HG03571 (cell line): ENCODE measurements at regions not wholly inside any gene's neighbourhood (a gene's known extent, or its start where the extent isn't known, plus 50 kb on each side); places are given as distances from the start of the nearest gene placed in this dataset.

Experiments
- ATAC-seq: cut with Tn5 transposase; IDR thresholded peaks from one replicate; pipeline ENCODE4 v1.9.1; 2021; ENCODE audit not compliant: unreplicated experiment

DNA sequence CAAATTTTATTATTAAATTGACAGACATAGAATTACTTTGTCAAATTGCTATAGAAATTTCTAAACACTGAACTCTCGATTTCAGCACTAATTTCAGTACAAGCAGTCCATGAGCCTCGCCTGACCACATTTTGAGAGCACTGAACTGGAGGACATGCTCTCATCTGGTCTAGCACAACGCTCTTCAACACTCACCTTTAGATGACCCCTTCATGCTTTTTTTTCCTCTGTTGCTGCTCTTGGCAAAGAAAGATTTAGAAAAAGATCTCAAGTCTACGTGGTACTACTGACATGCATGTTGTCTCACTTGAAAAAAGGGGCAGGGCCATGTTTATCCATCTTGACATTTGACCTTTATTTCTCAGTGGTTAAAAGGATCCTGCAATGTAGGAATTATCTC lies 981.5 kb downstream of the DIAPH3 start:
- ATAC-seq = no peak

DNA sequence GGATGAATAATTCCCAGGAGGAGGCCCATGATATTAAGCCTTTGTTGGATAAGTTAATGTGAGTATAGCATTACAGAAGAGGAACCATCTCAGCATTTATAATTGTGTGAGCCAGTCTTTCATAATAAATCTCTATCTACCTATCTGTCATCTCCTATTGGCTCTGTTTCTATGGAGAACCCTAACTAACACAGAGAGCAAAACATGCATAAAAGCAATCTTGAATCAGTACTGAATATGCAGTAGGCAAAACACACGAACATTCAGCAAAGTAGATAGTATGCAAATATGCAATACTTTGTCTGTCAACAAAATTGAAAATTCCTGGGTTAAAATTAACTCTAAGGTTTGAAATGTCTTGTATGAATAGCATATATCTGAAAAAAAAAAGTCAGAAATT lies 966.3 kb downstream of the DIAPH3 start:
- no peak for ATAC-seq

DNA sequence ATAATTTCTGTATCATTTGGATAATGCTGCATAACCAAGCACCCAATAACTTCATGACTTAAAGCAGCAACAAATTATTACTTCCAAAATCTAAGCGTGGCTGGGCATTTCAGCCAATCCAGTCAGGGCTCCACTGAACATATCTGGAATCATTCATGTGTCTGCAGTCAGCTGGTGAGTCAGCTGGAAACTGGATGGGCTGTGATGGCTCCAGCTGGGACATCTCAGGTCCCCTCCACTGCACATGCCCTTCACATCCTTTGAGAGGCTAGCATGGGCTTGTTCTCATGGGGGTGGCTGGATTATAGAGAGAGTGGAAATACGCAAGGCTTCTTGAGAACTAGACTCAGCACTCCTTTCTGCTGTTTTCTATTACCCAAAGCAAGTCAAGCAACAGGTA lies 961.9 kb downstream of the DIAPH3 start:
- no peak for ATAC-seq

DNA sequence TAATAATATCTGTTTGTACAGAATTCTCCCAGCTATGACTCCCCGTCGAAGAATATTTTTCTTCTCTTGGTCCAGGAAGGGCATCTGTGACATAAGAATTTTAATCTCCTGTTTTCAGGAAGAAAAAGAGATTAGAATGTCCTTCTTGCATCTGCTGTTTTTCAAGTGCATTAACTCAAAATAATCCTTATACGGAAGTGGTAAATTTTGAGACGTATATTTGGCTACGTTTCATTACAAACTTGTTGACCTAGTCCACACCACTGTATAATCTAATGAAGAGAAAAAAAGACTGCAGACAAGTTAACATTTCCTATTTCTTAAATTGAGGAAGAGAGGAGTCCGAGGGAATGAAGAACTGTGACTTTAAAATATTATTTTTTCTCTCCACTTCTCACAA lies 959.9 kb downstream of the DIAPH3 start:
- ATAC-seq = no peak

DNA sequence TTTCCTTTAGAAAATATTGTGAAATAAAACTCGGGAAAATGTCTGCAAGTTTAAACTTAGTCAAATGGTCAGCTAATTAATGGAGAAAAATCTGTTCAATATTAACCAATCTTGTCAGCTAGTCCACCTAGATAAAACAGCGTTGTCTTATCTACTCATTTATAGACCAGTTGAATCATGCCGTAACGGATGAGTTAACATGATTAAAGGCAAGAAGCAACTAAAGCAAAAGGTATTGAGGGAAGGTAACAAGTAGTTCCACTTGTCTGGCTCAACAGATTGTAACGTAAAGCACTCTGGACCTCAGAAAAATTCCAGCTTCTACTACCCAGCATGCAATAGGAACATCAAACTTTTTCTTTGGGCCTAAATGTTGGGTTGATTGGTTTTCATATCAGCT lies 958.2 kb downstream of the DIAPH3 start:
- no peak for ATAC-seq

DNA sequence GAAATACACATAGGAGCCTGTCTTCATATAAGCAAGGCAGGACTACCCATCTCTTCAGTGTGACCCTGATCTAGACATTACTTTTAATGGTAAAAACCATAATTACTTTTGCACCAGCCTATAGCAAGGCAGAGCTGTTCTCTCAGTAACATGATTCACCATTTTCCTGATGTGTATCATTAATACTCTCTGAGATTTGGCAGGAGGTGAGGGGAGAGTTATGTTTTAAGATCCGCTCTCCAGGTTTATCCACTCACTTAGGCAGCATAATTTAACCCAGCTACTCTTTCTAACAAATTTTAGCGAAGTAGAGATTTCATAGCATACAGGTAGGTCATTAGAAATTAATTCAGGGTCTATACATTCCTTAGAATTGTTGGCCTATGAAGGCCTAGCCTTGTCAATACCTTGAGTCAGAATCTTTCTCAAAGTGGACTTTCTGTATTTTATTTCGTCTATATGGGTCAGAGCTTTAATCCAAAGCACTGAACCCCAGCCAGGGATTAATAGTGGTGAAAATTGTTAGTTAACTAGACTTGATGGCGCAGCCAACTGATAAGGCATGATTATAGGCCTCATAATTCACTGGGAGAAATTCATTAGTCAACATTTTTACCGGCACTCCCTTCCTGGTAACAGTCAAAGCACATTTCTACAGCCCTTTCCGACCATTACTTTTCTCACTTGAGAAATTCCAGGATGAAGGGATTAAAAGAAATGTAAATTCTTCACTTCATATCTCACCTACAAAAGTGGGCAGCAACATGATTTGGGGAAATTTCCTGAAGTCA lies 955.1 kb downstream of the DIAPH3 start:
- no peak for ATAC-seq

DNA sequence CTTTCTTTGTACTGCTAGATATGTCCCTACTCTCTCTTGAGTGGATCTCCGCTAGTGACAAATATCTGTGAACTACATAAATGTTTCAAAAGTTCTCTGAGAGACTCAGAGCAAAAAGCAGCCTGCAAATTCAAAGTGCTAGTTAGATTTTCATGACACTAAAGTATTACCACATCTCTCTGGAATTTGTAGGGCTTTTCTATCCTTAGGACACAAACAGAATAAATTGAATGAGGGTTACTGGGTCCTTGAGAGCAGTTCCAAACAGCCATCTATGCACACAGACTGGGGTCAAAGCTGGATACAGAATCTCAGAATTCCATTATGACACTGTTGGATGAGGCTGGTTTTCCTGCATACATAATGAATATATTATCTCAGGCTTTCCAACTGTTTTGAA lies 953.2 kb downstream of the DIAPH3 start:
- no peak for ATAC-seq

DNA sequence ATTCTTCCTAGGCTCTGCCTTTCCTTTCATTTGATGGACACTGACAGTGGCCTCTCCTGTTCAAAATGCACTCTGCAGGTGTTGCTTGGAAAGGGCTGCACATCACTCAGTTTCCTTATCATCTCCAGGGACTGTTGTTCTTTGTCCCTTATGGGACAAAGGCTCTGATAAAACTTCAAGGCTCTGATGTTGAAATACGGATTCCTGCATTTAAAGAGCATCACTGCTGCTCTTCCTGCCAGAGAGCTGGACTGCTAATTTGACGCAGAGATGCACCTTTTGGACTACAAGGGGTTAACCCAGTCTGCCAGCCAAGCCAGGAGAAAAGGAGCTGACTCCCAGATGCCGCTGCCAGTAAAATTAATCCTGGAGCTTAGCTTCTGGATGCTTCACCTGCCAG lies 952.1 kb downstream of the DIAPH3 start:
- no peak for ATAC-seq

DNA sequence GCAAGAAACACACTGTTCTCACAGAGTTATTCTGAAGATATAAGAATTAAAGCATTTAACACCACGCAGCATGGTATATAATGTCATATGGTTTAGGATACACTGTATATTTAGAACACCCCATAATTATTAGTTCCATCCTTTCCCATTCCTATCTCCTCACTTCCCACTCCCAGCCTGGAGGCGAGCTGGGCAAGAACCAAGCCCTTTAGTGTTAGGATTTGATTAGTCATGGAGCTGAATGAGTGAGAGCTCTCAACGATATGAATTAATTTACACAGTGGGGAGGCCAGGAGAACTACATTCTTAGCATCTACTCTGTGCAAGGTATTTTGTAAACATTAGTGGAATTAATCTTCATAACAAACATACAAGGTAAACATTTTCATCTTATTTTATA lies 934.3 kb downstream of the DIAPH3 start:
- ATAC-seq = no peak

DNA sequence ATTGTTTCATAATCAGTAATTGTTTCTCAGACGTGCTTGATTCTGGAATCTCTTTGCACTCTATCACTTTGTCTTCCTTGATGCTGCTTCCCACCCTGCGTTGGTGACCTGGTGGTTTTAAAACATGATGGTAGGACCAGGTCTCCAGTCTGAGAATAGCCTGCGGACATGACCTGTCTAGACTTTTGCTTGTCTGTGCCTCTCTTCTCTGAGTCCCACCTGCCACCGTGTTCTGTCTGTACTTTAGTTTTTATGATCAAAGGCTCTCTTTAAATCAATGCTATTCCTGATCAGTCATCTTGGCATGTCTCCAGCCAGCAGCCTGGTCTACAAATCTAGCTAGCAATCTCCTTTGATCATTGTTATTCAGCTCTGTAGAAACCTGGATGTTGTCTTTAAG lies 933.9 kb downstream of the DIAPH3 start:
- no peak for ATAC-seq

DNA sequence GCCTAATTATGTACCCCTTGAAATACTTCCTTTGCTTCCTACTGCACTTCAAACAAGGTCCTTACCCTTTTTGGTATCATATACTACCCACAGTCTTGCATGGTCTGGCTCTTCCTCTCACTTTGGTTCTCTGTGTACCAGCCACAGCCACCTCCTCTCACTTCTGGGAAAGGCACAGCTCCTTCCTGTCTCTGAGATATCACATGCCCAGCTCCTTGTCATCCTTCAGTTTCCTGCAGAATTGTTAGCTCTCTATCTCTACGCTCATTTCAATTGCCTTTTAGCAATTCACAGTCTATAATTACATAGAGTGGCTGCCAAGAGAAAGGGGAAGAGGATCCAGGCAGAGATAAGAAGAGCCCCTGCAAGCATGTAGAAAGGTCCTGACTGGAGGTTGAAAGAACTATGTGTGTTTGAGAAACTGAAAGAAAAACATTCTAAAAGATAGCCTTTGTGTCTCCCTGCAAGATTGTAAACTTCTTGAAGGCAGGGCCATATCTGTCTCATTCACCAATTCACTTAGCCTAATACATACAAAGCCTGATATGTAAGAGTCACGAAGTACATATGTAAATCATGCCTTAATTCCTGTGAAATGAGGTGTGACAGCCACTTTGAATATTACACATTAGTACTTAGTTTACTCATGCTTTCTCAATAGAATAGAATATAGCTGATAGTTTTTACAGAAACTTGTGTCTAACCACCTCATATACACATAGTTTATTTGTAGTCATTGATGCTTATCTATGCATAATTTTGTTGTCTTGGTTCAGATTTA lies 933.1 kb downstream of the DIAPH3 start:
- no peak for ATAC-seq

DNA sequence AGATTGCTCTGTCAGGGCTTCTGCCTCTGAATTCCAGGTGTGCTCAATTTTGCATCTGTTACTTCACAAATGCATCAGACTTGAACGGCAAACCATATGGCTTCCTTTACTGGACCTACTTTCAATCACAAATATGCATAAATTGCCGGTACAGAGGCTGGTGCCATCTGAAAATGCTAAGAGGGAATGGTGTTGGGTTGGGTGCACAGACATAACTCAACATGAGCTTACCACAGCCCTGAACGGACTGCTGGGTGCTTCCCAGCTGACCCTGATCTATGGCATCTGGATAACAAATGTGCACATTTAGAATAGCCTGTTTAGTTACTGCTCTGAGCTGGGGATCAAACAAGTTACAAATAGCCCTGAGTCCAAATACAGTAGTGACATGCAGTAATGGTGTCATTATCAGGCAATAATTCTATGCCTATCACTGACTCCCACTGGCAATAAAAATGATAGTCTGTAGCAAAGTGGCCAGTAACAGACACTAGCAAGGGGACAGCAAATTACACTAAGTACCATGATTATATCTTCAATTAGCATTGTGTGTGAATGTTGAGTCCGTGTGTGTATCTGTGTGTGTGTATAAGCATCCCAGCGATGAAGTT lies 927.3 kb downstream of the DIAPH3 start:
- no peak for ATAC-seq

DNA sequence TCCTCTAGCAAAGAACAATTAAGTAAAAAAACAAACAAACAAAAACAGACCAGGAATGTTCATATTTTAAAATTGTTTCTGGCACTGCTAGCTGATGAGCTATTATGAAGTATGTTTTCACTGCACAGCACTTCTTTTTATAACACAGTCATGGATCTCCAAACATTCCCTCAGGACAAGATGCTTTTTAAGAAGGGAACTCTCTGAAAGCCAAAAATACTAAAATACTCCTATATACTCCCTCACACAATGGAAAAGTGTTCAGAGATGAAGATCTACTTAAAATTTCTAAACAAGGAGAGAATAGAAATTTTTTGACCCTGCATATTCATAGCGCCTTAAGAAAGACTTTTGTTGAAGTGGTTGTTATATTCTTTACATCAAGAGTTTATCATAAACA lies 926.8 kb downstream of the DIAPH3 start:
- no peak for ATAC-seq

DNA sequence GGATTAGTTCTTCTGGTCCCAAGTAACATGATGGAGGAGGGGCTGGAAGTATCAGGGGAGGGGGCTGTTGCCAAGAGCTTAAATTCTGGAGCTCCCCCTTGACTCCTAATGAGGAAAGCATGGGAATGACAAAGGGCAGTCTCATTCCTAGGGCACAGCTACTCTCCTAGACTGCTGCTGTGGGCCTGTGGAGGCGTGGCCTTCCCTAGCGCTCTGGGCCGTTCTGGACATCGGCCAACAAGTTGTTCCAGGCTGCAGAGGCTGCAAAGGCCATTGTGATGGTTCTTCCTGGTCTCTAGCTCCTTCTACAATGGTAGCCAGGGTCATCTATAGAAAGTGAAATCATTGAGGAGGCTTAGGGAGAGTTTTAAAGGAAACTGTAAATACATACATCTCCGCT lies 916.6 kb downstream of the DIAPH3 start:
- no peak for ATAC-seq

DNA sequence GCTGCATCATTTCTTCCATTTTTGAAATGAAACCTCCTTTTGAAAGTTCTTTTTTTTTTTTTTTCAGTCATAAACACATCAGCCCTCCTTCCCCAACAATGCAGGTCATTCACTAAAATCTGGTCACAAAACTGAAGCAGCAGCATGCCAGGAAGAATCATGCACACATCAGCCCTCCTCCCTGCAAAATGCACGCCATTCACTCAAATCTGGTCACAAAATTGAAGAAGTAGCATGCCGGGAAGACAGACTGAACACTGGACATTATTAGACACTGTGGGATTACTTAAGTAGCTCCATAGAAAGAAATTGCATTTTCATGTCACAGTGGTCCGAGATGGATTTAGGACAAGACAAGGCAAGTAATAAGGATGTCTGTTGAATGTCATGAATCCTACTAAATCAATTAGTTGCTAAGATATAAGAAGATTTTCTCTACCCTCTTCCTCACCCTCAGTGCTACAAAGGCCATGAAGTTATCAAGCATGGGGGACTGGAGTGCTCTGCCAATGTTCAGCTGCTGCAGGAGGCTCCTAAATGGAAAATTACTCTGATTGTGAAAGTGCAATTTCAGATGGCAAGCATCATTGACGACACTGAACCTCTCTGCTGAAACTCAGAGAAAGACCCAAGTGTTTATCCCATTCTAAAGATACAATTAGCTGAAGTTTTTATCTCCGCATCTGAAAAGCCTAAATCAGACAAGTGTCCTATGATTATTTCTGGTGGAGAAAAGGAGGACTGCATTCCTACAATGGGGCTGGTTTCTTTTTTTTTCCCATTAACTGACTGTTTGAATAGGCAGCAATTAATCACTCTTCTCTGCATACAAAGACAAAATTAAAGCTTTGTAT lies 913.2 kb downstream of the DIAPH3 start:
- ATAC-seq = no peak

DNA sequence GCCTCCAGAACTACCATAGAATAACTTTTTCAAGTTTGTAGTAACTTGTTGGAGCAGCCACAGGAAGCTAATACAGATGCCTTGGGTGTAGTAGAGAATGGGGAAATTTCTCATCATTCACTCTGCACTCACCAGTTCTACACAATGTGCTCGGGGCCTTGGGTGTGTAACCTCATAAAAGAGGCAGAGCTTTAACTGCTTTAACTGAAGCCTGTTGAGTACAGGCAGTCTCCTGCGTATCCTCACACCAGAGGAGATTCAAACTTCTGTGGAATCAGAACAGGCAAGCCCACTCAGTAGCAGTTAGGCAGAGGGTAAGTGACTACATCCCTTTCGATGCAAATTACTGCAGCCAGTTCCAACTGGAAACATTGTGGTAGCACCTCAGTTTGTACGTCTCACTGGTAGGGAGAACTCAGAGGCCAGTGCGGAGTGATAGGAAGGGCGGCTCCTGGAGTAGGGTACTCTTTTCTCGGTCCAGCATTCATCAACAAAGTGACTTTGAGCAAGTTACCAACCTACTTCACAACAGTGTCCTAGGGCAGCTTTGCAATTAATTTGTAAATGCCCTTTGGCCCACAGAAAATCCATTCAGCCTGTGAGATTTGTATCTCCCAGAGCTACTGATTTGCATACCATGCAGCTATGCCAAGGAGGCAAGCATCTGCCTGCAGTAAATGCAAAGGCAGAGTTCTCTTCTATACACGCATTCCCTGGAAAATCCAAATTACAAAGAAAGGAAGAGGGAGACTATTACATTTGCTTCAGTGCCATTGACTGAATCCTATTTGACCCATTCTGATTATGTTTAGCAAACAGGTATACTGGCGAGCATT lies 904.3 kb downstream of the DIAPH3 start:
- ATAC-seq = no peak

DNA sequence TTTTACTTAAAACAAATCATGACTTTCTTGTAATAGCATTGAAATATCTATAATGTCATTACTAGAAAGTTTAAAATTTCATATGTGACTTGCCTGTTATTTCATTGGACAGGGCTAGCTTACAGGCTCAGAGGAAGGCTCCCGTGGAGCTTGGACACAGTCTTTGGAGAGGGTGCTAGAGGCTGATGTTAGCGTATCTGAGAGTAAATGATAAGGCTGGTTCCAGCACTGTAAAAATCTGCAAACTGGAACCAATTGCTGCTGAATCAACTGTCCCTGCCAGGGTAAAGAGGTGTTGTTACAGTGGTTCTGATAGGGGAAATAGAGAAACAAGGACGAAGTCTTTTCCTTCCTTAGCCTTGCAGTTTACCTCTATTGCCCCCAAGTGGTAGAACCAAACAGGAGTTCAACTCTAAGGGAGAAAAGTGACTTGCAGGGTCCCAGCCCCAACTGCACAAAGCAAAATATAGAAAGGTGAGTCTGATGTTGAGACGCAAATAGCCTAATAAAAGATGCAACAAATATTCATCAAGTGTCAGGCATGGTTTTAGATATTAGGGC lies 901.7 kb downstream of the DIAPH3 start:
- no peak for ATAC-seq

DNA sequence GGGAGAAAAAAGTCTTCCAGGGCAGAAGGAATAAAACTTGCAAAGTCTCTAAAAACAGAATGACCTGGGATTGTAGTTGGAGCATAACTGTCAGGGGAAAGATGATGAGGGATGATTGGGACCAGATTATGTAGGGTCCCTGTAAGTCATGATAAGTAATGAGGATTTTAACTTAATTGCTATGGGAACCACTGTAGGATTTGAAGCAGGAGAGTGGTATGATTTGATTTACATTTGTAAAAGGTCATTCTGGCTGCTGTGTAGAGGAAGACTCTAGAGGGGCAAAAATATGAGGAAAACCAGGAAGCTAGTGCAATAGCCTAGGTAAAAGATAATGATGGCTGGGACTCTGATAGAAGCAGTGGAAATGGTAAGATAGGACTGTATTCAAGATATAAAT lies 900.2 kb downstream of the DIAPH3 start:
- no peak for ATAC-seq

DNA sequence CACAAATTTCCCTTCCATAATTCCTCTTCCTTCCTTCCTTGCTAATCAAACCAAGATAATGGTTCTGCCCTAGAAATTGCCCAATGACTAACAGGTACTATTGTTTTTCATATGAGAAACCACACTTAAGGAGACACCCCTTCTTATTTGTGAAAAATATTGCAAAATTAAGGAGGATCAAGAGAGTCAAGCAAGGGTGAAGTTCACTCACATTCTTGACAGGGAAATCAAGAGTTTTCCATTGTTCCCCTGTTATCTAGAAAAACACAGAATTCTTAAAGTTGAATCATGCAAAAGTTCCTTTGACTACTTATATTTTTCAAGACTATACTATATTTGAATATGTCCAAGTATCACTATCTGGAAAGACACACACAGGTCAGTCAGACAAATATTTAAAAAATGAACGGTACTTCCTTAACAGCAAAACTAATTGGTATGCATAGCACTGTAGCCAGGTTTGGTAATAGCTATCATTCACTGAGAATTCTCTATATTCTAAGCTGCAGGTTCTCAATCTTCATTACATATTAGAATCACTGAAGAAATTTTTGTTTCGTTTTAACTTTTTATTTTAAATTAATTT lies 897.2 kb downstream of the DIAPH3 start:
- ATAC-seq = no peak

DNA sequence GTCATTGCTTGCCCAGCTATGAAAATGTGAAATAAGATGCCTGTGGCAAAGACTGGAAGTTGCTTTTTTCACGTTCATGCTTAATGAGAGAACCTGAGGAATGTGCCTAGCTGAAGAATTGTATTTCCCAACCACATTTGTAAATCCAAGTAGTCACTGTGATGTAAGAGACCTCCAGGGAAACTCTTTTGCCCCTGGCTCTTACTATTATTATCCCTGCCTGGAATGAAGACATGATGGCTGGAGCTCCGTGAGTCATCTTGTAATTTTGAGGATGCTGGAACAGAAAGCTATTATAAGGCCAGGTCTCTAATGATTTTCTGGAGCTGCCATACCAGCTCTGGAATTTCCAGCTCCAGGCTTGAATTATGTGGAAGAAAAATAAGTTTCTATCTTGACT lies 894.3 kb downstream of the DIAPH3 start:
- no peak for ATAC-seq
